Natural killer cell (primary cell): ENCODE measurements at regions not wholly inside any gene's neighbourhood (a gene's known extent, or its start where the extent isn't known, plus 50 kb on each side); places are given as distances from the start of the nearest gene placed in this dataset.

Source experiments
- ATAC-seq, 3 donors: fragments of 150-1000 bp in 2 of 3; fragments of 200-7000 bp in 1 of 3; cut with Tn5 transposase; 1 replicate in 1 of 3; 2 replicates in 2 of 3; pipeline ENCODE4 v1.10.0; 2021; ENCODE audit warnings: mild to moderate bottlenecking in 2 of 3, moderate library complexity in 2 of 3
- DNase-seq, 2 donors: peaks; one replicate each; pipeline versions ENCODE4 v3.0.0 to v3.0.0-alpha.2; 2013 to 2021; ENCODE audit warnings: mixed read lengths in 1 of 2
- H3K27ac ChIP-seq: one replicate; pipeline ENCODE4 v1.5.1; 2013; ENCODE audit warnings: mild to moderate bottlenecking, low read length
- H3K27me3 ChIP-seq: one replicate; pipeline ENCODE4 v1.6.1; 2013; ENCODE audit warnings: low read length; ENCODE audit not compliant: control insufficient read depth, insufficient read depth
- H3K36me3 ChIP-seq: one replicate; pipeline ENCODE4 v1.6.1; 2013; ENCODE audit warnings: low read length; ENCODE audit not compliant: control insufficient read depth, insufficient read depth
- H3K4me1 ChIP-seq: one replicate; pipeline ENCODE4 v1.6.1; 2013; ENCODE audit warnings: low read length; ENCODE audit not compliant: control insufficient read depth, insufficient read depth
- H3K4me3 ChIP-seq: one replicate; pipeline ENCODE4 v1.5.1; 2013; ENCODE audit warnings: low read length
- H3K9me3 ChIP-seq: one replicate; pipeline ENCODE4 v1.6.1; 2013; ENCODE audit warnings: low read length; ENCODE audit not compliant: control insufficient read depth, insufficient read depth
- H3K27ac Mint-ChIP-seq, 2 donors: one replicate each; pipeline ENCODE4 v1.8.0; 2022; ENCODE audit warnings: mild to moderate bottlenecking in 2 of 2, mixed read lengths in 2 of 2, moderate library complexity in 1 of 2
- H3K27me3 Mint-ChIP-seq, 2 donors: one replicate each; pipeline ENCODE4 v1.8.0; 2022; ENCODE audit warnings: low read depth in 2 of 2, mixed read lengths in 2 of 2
- H3K36me3 Mint-ChIP-seq: one replicate; pipeline ENCODE4 v1.8.0; 2022; ENCODE audit warnings: mixed read lengths
- H3K4me1 Mint-ChIP-seq, 2 donors: one replicate each; pipeline ENCODE4 v1.8.0; 2022; ENCODE audit warnings: mixed read lengths in 2 of 2
- H3K4me3 Mint-ChIP-seq: one replicate; pipeline ENCODE4 v1.8.0; 2022; ENCODE audit warnings: mild to moderate bottlenecking, moderate library complexity, mixed read lengths
- H3K9me3 Mint-ChIP-seq, 2 donors: one replicate each; pipeline ENCODE4 v1.8.0; 2022; ENCODE audit warnings: mixed read lengths in 2 of 2
- WGBS: methylation state at CpG from one replicate; pipeline ENCODE4 v1.1.7; 2013; ENCODE audit warnings: missing lambda C conversion rate; ENCODE audit not compliant: insufficient coverage; 5-methylcytosine and 5-hydroxymethylcytosine counted together
- intact Hi-C: fragments of 100-400 bp; cut with micrococcal nuclease; formaldehyde crosslinking; loops from one replicate; pipeline ENCODE4 v1.14.2; 2022
- TF ChIP-seq, protein P1 (sequence below): fragments of 200-600 bp; IDR thresholded peaks from one replicate; pipeline ENCODE4 v1.8.0; 2022; ENCODE audit warnings: antibody characterized with exemption

DNA sequence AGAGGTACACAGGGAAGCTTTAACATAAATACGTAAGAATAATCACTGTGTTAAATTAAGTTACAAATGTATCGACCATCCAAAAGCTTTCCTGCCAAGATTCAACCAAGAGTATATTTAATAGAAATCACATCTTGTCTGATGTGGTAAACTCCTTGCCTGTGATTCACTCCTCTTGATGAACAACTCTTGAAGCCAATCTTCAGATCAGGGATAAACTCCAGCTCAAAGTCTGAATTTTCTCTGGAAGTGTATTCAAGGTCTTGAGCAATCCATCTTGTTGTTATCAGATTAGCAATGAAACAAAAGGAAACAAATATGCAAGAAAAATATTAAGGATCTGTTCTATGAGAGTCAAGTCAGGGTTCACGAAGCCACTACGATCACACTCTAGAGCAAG is 170.0 kb upstream of the ADAMTS16 start:
- DNase-seq (no peak), ATAC-seq (no peak)
- Histone ChIP-seq H3K36me3 (no peaks in the 10 kb centered on the region), H3K9me3 (no peaks in the 10 kb centered on the region), H3K27me3 (no peaks in the 10 kb centered on the region), H3K27ac (no peak overlapping the region), H3K4me3 (no peak overlapping the region), H3K4me1 (no peaks in the 10 kb centered on the region)
- H3K4me1 Mint-ChIP-seq, result no peaks in the 10 kb centered on the region
- no peak overlapping the region for H3K27ac Mint-ChIP-seq
- WGBS, result 91% methylated on average over 4 of the region's 4 CpGs
- H3K9me3 Mint-ChIP-seq, result peaks cover 7 to 13% of the 10 kb centered on the region in 2 donors
- H3K27me3 Mint-ChIP-seq, result no peaks in the 10 kb centered on the region
- H3K36me3 Mint-ChIP-seq, result no peaks in the 10 kb centered on the region
- TF ChIP-seq, protein P1, sequence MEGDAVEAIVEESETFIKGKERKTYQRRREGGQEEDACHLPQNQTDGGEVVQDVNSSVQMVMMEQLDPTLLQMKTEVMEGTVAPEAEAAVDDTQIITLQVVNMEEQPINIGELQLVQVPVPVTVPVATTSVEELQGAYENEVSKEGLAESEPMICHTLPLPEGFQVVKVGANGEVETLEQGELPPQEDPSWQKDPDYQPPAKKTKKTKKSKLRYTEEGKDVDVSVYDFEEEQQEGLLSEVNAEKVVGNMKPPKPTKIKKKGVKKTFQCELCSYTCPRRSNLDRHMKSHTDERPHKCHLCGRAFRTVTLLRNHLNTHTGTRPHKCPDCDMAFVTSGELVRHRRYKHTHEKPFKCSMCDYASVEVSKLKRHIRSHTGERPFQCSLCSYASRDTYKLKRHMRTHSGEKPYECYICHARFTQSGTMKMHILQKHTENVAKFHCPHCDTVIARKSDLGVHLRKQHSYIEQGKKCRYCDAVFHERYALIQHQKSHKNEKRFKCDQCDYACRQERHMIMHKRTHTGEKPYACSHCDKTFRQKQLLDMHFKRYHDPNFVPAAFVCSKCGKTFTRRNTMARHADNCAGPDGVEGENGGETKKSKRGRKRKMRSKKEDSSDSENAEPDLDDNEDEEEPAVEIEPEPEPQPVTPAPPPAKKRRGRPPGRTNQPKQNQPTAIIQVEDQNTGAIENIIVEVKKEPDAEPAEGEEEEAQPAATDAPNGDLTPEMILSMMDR, result no peak
- no peak overlapping the region for H3K4me3 Mint-ChIP-seq
- intact Hi-C loops, result no loop called here

DNA sequence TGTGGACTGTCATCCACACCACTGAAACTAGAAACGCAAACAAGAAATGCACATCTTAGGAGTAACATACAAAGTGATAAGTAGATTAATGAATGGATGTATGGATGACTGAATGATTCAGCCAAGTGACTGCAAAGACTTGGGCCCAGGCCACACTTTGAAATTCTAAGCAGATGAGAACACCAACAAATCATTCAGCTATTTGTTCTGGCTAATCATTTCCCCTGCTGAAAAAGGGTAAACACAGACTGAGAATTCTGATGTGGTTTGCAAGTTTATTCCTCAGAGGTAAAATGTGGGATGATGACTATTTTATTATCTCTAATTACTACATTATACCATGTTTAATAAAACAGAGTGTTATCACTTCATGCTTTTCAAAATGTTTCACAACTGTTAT is 163.2 kb upstream of the ADAMTS16 start:
- H3K36me3 ChIP-seq, result no peaks in the 10 kb centered on the region
- Mint-ChIP-seq H3K36me3 (no peaks in the 10 kb centered on the region), H3K9me3 (peaks cover 3 to 10% of the 10 kb centered on the region in 2 donors), H3K4me1 (no peaks in the 10 kb centered on the region), H3K27me3 (no peaks in the 10 kb centered on the region), H3K4me3 (no peak overlapping the region), H3K27ac (no peak overlapping the region)
- intact Hi-C loops, result no loop called here
- no peak overlapping the region for H3K4me3 ChIP-seq
- ATAC-seq (no peak), DNase-seq (no peak)
- no peaks in the 10 kb centered on the region for H3K4me1 ChIP-seq
- H3K27ac ChIP-seq, result no peak overlapping the region
- H3K27me3 ChIP-seq, result no peaks in the 10 kb centered on the region
- H3K9me3 ChIP-seq, result no peaks in the 10 kb centered on the region
- 93% methylated on average over 1 of the region's 1 CpG for WGBS
- TF ChIP-seq, protein P1, result no peak

DNA sequence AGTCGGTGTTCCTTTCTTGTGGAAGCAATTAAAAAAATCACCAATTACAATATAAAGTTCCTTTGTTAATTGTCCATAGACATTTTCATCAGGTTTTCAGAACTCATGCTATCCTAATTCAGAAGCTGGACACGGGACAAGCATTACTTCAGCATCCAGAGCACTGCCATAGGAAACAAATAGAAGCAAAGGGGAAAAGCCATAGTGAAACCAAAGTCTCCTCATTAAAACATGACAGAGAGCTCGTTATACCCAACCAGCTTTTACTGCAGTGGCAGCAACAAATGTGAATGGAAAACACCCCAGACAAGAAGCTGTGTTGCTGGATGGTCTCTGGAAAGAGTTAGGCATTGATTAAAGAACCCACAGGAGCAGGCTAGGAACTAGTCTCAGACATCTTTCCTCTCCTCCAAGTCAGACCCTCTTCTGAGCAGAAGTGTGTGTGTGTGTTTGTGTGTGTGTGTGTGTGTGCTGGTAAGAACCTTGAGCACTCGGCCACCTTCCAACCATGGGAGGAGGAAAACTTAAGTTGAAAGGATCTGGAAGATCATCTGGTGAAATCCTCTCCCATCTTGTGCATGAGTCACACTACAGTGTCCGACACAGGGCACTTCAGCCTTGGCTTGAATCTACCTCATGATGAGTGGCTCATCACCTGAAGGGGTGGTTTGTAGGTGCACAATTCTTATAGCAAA is 162.6 kb upstream of the ADAMTS16 start:
- 65% methylated on average over 5 of the region's 5 CpGs for WGBS
- Mint-ChIP-seq H3K4me1 (no peaks in the 10 kb centered on the region), H3K36me3 (no peaks in the 10 kb centered on the region), H3K27me3 (no peaks in the 10 kb centered on the region), H3K4me3 (no peak overlapping the region), H3K9me3 (peaks cover 3 to 10% of the 10 kb centered on the region in 2 donors), H3K27ac (no peak overlapping the region)
- intact Hi-C loops, result no loop called here
- Histone ChIP-seq H3K36me3 (no peaks in the 10 kb centered on the region), H3K27me3 (no peaks in the 10 kb centered on the region), H3K4me1 (no peaks in the 10 kb centered on the region), H3K9me3 (no peaks in the 10 kb centered on the region), H3K27ac (no peak overlapping the region), H3K4me3 (no peak overlapping the region)
- TF ChIP-seq, protein P1, result no peak
- ATAC-seq (no peak), DNase-seq (no peak)

DNA sequence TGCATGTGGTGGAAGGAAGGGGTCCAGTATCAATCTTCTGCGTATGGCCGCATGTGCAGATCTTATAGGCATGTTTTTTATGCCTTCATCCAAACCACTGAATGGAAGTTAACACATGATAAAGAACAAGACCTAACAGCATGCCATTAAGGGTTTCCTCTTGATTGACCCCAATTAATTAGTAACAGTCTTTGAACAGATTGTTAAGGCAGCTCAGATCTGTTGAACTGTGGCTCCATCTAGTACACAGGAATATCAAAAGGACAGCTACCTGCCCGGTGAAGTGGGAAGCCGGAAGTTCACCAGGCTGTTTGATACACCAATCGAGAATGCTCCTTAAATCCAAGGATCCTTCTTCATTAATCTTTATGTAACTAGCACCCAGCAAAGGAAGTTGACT is 159.9 kb upstream of the ADAMTS16 start:
- Mint-ChIP-seq H3K36me3 (no peaks in the 10 kb centered on the region), H3K27me3 (no peaks in the 10 kb centered on the region), H3K4me1 (no peaks in the 10 kb centered on the region), H3K4me3 (no peak overlapping the region), H3K9me3 (peaks cover 0 to 1% of the 10 kb centered on the region in 2 donors), H3K27ac (no peak overlapping the region)
- H3K27ac ChIP-seq, result no peak overlapping the region
- ATAC-seq (no peak), DNase-seq (no peak)
- H3K36me3 ChIP-seq, result no peaks in the 10 kb centered on the region
- H3K9me3 ChIP-seq, result no peaks in the 10 kb centered on the region
- H3K4me3 ChIP-seq, result no peak overlapping the region
- WGBS, result 90% methylated on average over 5 of the region's 5 CpGs
- TF ChIP-seq, protein P1, result no peak
- no peaks in the 10 kb centered on the region for H3K27me3 ChIP-seq
- intact Hi-C loops, result no loop called here
- no peaks in the 10 kb centered on the region for H3K4me1 ChIP-seq
